ENCODE measurements at regions not wholly inside any gene's neighbourhood (a gene's known extent, or its start where the extent isn't known, plus 50 kb on each side); places are given as distances from the start of the nearest gene placed in this dataset.
"Not testable (repeated sequence)": the region's sequence is repeated elsewhere in the genome, so short reads cannot be mapped to it uniquely, and the experiment has no call there.

DNA sequence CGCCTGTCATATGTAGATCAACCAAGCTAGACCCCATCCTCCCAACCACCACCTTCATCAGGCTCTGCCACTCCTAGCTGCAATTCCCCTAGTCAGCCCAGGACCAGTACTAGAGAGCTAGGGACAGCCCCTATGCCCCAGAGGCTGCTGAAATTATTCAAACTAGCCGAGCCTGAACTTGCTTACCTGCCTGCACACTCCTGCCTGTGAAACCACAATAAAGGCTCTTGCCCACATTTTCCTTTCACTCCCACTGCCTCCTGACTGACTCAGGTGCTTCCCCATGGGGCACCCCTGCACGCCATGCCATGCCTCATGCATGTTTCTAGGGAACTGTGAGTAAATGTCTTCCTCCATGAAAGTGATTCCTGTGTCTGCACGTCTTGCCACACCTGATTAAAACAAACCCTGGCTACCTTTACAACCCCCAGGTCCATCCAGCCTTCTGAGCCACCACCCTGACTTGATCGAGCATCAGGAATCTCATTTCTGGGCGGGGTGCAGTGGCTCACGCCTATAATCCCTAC, 66.5 kb upstream of the IER3 start:
- DNase-seq (ENCODE audit: insufficient read length, low spot score) (no peak), FAIRE-seq (no peak)

DNA sequence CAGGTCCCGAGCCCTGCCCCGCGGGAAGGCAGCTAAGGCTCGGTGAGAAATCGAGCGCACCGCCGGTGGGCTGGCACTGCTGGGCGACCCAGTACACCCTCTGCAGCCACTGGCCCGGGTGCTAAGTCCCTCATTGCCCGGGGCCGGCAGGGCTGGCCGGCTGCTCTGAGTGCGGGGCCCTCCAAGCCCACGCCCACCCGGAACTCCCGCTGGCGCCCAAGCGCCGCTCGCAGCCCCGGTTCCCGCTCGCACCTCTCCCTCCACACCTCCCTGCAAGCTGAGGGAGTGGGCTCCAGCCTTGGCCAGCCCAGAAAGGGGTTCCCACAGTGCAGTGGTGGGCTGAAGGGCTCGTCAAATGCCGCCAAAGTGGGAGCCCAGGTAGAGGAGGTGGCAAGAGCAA, 63.2 kb upstream of the IER3 start:
- DNase-seq (ENCODE audit: insufficient read length, low spot score); FAIRE-seq: not testable (repeated sequence)

DNA sequence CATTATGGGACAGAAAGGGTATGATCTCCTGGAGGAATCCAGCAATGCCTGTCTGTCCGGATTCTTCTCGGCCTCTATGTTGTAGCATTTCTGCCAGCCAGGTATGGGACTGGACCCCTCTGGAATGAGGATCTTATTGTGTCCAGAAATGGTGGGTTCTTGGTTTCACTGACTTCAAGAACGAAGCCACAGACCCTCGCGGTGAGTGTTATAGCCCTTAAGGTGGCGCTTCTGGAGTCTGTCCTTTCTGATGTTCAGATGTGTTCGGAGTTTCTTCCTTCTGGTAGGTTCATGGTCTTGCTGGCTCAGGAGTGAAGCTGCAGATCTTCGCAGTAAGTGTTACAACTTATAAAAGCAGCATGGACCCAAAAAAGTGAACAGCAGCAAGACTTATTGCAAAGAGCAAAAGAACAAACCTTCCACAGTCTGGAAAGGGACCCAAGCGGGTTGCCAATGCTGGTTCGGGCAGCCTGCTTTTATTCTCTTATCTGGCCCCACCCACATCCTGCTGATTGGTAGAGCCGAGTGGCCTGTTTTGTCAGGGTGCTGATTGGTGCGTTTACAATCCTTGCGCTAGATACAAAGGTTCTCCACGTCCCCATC, 62.3 kb upstream of the IER3 start:
- no peak for DNase-seq (ENCODE audit: insufficient read length, low spot score)
- no peak for FAIRE-seq

DNA sequence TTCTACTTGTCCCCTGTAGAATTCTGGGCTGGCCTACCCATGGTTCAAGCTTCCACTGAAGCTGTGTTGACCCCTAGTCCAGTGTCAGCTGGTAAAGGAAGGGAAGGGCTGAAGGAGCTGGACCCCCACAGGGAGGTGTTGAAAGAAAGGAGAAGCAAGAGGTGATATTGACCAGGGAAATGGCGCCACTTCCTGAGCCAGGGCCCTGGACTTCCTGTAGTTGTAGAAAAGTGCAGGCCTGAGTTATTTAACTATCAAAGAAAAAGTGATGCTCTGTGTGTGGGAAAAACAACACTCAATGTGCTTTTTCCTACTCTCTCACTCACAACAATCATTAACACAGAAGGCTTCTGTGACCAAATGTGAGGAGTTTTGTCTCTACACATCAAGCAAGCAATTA, 60.0 kb upstream of the IER3 start:
- no peak for DNase-seq (ENCODE audit: insufficient read length, low spot score)
- no peak for FAIRE-seq

DNA sequence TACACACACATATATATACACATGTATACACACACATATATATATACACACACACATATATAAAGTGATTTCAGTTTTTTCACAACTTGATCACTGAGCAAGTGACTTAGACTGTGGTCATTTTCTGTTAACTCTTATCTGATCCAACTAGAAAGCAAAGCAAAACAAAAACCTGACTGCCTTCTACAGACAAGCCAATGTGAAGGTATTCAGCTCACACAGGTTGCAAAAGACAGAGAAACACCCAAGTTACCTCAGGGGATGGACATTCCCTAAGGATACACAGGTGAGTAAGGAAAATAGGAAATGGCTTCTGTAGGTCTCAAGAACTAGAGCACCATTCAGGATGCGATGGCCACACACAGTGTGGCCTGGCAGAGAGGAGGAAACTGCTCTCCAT, 58.4 kb upstream of the IER3 start:
- DNase-seq (ENCODE audit: insufficient read length, low spot score): no peak
- FAIRE-seq: no peak

DNA sequence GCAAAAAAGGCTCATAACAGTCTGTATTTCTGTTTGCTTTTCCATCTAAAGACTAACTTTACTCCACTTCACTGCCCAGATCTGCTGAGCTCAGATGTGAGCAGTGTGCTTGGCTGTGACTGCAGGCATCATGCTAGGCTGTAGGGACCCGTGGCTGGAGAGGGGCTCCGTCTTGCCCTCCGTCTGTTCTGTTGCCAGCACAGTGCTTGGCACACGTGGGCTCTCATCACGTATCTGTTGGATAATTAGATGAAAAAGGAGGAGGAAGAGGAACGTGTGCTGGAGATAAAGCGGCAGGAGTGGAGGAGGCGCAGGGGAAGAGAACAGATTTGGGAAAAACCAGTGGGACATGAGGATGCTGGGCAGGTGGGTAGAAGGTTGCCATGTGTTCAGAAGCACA, 57.6 kb upstream of the IER3 start:
- DNase-seq (ENCODE audit: insufficient read length, low spot score) (no peak), FAIRE-seq (no peak)

DNA sequence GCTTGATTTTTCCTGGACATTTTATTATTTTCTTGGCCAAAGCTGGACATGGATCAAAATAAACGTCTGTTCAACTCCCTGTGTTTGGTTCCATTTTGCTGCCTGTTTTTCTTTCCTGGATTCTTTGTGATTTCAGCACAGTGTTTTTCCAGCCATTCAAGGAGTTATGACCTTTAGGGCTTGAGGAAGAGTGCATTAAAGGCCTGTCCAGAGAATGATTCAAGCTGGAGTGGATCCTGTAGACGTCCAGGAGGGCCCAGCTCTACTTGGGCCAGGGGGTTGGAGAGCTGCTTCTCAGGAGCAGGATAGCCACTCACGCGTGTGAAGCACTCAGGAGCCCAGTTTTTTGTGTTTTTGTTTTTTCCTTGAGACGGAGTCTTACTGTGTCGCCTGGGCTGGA, 56.5 kb upstream of the IER3 start:
- no peak for DNase-seq (ENCODE audit: insufficient read length, low spot score)
- no peak for FAIRE-seq

DNA sequence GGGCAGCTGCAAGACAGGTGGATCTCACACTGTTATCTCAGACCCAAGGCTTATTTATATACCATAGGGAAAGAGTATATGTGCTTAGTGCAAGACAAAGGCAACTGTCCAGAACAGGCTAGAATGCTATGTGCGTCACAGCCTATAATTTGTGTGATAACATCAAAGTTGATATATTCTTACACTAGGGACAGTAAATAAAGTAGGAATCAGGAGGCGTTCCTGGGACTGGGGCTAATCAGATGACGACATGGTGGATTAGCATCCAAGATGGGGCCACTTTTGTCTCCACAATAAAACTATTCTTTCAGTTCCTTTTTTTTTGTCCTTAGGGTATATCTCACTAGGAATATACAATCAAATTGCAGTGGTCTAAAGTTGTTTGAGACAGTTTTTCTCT, 54.9 kb upstream of the IER3 start:
- DNase-seq (ENCODE audit: insufficient read length, low spot score): no peak
- no peak for FAIRE-seq

DNA sequence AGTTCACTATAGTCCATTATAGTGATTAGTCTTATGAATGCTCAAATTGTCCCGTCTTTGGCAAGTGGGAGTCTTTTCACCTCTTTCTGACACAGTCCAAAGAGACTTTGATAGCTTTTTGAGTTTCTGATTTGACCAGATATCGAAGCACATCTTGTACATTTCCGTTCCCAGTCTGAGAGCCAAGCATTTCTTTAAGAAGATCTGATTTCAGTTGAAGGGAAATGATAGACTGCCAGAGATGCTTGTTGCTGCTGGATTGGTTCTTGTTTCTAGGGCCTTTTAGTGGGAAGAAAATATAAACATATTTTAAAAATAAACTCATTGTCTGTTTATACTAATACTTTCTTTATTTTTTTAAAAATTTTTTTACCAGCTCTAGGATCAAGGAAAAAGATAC, 54.1 kb upstream of the IER3 start:
- DNase-seq (ENCODE audit: insufficient read length, low spot score) (no peak), FAIRE-seq (no peak)

DNA sequence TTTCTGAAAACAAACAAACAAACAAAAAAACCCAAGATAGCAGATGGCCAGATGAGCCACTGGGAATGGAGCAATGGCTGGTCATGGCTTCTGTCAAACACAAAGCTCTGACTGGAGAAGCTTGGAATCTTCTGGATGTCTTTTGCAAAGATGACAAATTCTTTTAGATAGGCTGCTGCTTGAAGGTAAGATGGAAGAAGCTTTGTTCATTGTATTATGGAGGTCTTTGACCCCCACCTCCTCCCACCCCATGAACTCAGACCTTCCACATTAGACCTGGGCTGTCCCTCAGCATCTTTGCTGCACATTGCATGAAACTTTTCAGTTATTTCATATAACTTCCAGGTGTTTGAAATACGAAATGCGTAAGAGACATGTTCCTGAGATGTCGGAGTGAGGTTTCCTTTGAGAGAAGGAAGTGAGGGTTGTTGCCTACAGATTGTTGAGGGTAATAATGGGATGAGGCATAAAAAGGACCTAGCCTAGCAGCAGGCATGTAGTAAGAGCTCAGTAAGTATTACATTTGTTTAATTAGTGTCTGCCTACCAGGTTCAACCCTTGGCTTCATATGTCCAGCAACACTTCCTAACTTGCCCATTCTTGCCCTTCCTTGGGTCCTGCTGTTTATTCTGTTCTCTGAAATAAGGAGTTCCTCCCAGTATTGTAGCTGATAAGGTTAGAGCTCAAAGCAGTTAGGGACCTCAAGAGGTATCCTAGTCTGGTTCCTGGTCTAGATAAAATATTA, 51.4 kb upstream of the IER3 start:
- FAIRE-seq: no peak
- DNase-seq (ENCODE audit: insufficient read length, low spot score): no peak

Measured in HTR-8/SVneo (cell line).